Stimulated activated memory B cell treated with anti-CD40 and anti-IgM and Interleukin-4, amounts not matched to agents 10 μg/mL and 1 μg/mL and 100 μg/mL, for 72 hours (primary cell): ENCODE measurements at regions not wholly inside any gene's neighbourhood (a gene's known extent, or its start where the extent isn't known, plus 50 kb on each side); places are given as distances from the start of the nearest gene placed in this dataset.
"Not testable (repeated sequence)": the region's sequence is repeated elsewhere in the genome, so short reads cannot be mapped to it uniquely, and the experiment has no call there.

ENCODE experiments used
- ATAC-seq: fragments of 150-1000 bp; cut with Tn5 transposase; 2 replicates; pipeline ENCODE4 v1.10.0; 2021
- H3K27ac Mint-ChIP-seq: one replicate; pipeline ENCODE4 v1.8.0; 2022; ENCODE audit warnings: mild to moderate bottlenecking, mixed read lengths
- H3K27me3 Mint-ChIP-seq: one replicate; pipeline ENCODE4 v1.8.0; 2022; ENCODE audit warnings: mixed read lengths
- H3K36me3 Mint-ChIP-seq: one replicate; pipeline ENCODE4 v1.8.0; 2022; ENCODE audit warnings: mixed read lengths
- H3K4me1 Mint-ChIP-seq: one replicate; pipeline ENCODE4 v1.8.0; 2022; ENCODE audit warnings: mixed read lengths
- H3K4me3 Mint-ChIP-seq: one replicate; pipeline ENCODE4 v1.8.0; 2022; ENCODE audit warnings: mild to moderate bottlenecking, moderate library complexity, mixed read lengths
- H3K9me3 Mint-ChIP-seq: one replicate; pipeline ENCODE4 v1.8.0; 2022; ENCODE audit warnings: mixed read lengths

- not testable (repeated sequence) for H3K4me1 Mint-ChIP-seq, H3K4me3 Mint-ChIP-seq, H3K27ac Mint-ChIP-seq, H3K36me3 Mint-ChIP-seq, H3K27me3 Mint-ChIP-seq, H3K9me3 Mint-ChIP-seq, ATAC-seq
Measured at GRCh38 chr1:58169160-58169559, 377.4 kb downstream of the OMA1 start.

- peaks cover 14% of the 10 kb centered on the region for H3K4me1 Mint-ChIP-seq
- H3K9me3 Mint-ChIP-seq, H3K4me3 Mint-ChIP-seq, ATAC-seq, H3K27ac Mint-ChIP-seq, H3K27me3 Mint-ChIP-seq, H3K36me3 Mint-ChIP-seq: not testable (repeated sequence)
Measured at GRCh38 chr1:58167131-58167530, 379.4 kb downstream of the OMA1 start.

GRCh38 chr1:58166417-58166816 lies 380.1 kb downstream of the OMA1 start:
- no peaks in the 10 kb centered on the region for H3K27me3 Mint-ChIP-seq
- no peaks in the 10 kb centered on the region for H3K9me3 Mint-ChIP-seq
- peaks cover 14% of the 10 kb centered on the region for H3K4me1 Mint-ChIP-seq
- no peak overlapping the region for H3K4me3 Mint-ChIP-seq
- ATAC-seq: no peak
- H3K27ac Mint-ChIP-seq: no peak overlapping the region
- H3K36me3 Mint-ChIP-seq: no peaks in the 10 kb centered on the region

GRCh38 chr1:58165073-58165472 lies 381.5 kb downstream of the OMA1 start:
- H3K4me1 Mint-ChIP-seq: peaks cover 14% of the 10 kb centered on the region
- no peaks in the 10 kb centered on the region for H3K36me3 Mint-ChIP-seq

DNA sequence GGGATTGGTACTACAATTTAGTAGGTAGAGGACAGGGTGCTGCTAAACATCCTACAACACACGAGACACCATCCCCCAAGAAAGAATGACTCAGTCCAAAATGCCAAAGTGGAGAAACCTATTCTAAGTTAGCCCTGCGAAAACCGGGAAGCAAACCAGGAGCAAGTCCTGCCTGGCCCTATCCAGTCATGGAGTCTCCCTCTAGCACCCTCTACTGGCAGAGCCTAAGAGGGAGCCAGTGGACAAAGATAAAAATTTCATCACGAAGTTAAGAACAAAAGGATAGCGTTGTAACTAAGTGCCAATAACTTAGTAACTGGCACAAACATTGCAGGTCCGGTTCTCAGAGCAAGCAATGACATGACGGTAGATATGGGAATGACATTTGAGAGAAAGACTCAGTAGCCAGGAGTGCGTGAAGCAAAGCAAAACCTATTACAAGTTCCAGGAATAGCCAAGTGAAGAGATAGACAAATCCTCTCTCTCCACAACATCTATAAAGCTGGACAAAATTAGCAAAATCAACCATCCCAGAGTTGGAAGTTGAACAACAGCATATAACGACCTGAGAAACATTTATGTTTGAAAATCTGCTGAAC lies 383.5 kb downstream of the OMA1 start:
- no peaks in the 10 kb centered on the region for H3K27me3 Mint-ChIP-seq
- ATAC-seq: no peak
- H3K4me1 Mint-ChIP-seq: peaks cover 14% of the 10 kb centered on the region
- no peak overlapping the region for H3K27ac Mint-ChIP-seq
- no peaks in the 10 kb centered on the region for H3K9me3 Mint-ChIP-seq
- H3K36me3 Mint-ChIP-seq: no peaks in the 10 kb centered on the region
- H3K4me3 Mint-ChIP-seq: no peak overlapping the region

More at GRCh38 chr1:58165073-58165472, 381.5 kb downstream of the OMA1 start:
- no peaks in the 10 kb centered on the region for H3K9me3 Mint-ChIP-seq
- no peak overlapping the region for H3K27ac Mint-ChIP-seq
- H3K4me3 Mint-ChIP-seq: no peak overlapping the region
- ATAC-seq: peak; percentile 89
- H3K27me3 Mint-ChIP-seq: no peaks in the 10 kb centered on the region

DNA sequence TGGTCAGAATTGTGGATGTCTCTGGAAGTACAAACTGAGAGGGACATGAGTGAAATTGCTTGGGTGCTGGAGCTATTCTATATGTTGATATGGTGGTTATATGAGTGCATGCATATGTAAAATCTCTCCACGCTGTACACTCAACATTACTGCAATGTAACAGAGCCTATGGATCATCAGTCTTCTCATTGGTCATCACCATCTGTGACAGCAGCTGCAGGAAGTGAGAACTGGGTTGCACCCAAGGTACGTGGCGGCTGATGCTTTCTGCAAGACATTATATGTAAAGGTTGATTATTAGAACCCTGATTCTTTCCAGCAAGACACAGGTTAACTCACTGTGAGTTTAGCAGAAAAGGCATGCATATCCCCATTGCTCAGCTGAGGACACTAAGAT lies 387.1 kb downstream of the OMA1 start:
- H3K36me3 Mint-ChIP-seq: no peaks in the 10 kb centered on the region
- H3K9me3 Mint-ChIP-seq: no peaks in the 10 kb centered on the region
- no peak overlapping the region for H3K27ac Mint-ChIP-seq
- peaks cover 6% of the 10 kb centered on the region for H3K4me1 Mint-ChIP-seq
- no peaks in the 10 kb centered on the region for H3K27me3 Mint-ChIP-seq
- no peak overlapping the region for H3K4me3 Mint-ChIP-seq
- ATAC-seq: no peak

- Mint-ChIP-seq H3K36me3 (no peaks in the 10 kb centered on the region), H3K4me3 (no peak overlapping the region), H3K9me3 (no peaks in the 10 kb centered on the region), H3K4me1 (peaks cover 6% of the 10 kb centered on the region), H3K27ac (no peak overlapping the region), H3K27me3 (no peaks in the 10 kb centered on the region)
- ATAC-seq: no peak
Measured at GRCh38 chr1:58158506-58159433, 387.8 kb downstream of the OMA1 start.

DNA sequence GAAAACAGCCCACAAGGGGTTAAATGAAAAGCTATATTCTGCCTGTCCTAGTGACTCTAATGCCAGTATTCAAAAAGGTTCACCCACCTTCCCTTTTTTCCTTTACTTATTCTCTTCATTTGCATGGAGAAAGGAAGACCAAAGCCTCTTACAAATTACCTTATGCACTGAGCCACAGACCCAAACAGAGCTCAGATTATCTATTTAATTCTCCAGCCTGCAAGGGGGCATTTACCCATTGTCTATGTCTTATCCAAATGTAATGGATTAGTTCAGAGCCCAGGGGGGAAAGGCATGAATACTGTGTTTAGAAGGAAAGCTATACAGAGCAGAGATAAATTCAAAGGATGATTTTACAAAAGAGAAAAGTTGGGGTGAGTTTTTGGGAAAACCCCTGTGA lies 388.5 kb downstream of the OMA1 start:
- no peaks in the 10 kb centered on the region for H3K36me3 Mint-ChIP-seq
- no peak overlapping the region for H3K27ac Mint-ChIP-seq
- H3K4me1 Mint-ChIP-seq: peaks cover 3% of the 10 kb centered on the region

DNA sequence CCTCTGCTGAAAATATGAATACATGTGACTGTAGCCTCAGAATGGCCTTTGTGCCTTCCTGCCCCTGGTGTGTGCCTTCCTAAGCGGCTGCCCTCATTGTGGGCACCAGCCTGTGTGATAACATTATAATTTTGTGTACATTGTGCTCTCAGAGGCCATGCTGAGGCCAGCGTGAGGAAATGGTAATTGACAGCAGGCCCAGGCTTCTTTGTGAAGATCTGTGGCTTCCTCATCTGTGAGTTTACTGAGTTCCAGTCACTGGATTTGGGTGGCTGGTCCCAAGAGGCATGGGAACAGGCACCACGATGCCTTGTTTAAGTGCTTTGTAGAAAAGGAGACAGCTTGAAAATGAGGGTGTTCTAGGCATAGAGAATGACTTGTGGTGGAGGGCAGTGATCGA lies 389.3 kb downstream of the OMA1 start:
- ATAC-seq: no peak
- Mint-ChIP-seq H3K4me1 (no peaks in the 10 kb centered on the region), H3K4me3 (no peak overlapping the region), H3K27ac (no peak overlapping the region), H3K36me3 (no peaks in the 10 kb centered on the region), H3K27me3 (peaks cover under 1% of the 10 kb centered on the region), H3K9me3 (no peaks in the 10 kb centered on the region)

More for the DNA sequence above, 388.5 kb downstream of the OMA1 start:
- no peak overlapping the region for H3K4me3 Mint-ChIP-seq
- ATAC-seq: no peak
- H3K9me3 Mint-ChIP-seq: no peaks in the 10 kb centered on the region
- H3K27me3 Mint-ChIP-seq: no peaks in the 10 kb centered on the region

DNA sequence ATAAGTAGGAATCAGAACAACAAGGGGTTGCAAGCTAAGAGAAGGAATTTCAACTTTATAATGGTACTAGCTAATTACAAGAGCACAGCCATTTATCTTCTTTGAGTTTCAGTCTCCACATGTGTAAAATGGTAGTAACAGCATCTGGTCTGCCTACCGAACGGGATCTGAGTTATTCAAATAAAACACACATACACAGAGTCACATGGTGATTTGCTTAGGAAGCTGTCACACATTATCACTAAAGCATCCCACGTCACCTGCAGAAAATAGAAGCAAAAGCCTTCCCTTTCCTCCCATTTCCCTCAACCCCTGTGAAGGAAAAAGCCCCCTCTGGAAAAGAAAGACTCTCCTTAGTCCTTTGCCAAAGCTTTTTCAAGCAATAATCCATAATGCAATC lies 389.7 kb downstream of the OMA1 start:
- no peak for ATAC-seq
- H3K9me3 Mint-ChIP-seq: no peaks in the 10 kb centered on the region
- peaks cover 5% of the 10 kb centered on the region for H3K27me3 Mint-ChIP-seq
- no peak overlapping the region for H3K4me3 Mint-ChIP-seq
- H3K4me1 Mint-ChIP-seq: no peaks in the 10 kb centered on the region
- H3K36me3 Mint-ChIP-seq: no peaks in the 10 kb centered on the region
- no peak overlapping the region for H3K27ac Mint-ChIP-seq

GRCh38 chr1:58156124-58156468 lies 390.4 kb downstream of the OMA1 start:
- Mint-ChIP-seq H3K4me3 (no peak overlapping the region), H3K27ac (no peak overlapping the region), H3K27me3 (peaks cover 9% of the 10 kb centered on the region), H3K36me3 (no peaks in the 10 kb centered on the region), H3K9me3 (no peaks in the 10 kb centered on the region), H3K4me1 (no peaks in the 10 kb centered on the region)
- peak; percentile 74 for ATAC-seq

DNA sequence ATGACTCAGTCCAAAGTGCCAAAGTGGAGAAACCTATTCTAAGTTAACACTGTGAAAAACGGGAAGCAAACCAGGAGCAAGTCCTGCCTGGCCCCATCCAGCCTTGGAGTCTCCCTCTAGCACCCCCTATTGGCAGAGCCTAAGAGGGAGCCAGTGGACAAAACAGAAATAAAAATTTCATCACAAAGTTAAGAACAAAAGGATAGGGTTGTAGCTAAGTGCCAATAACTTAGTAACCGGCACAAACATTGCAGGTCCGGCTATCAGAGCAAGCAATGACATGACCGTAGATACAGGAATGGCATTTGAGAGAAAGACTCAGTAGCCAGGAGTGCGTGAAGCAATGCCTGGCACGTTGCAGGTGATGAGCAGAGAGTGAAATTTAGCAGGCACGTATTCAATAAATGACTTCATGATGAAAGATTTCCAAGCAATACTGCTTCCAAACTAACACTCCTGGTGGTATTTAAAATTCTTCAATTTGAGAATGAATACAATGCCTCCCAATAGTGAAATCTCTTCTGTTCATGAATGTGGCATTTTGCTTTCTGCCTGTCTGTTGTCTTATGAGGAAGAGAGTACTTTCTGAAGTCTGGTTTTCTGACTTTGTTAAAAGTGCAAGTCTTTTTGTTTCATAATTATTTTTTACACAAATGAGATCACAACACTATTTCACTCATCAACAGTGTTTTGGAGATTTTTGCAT lies 391.0 kb downstream of the OMA1 start:
- Mint-ChIP-seq H3K27ac (no peak overlapping the region), H3K36me3 (no peaks in the 10 kb centered on the region), H3K27me3 (peaks cover 9% of the 10 kb centered on the region), H3K4me1 (no peaks in the 10 kb centered on the region), H3K4me3 (no peak overlapping the region), H3K9me3 (no peaks in the 10 kb centered on the region)
- ATAC-seq: no peak

DNA sequence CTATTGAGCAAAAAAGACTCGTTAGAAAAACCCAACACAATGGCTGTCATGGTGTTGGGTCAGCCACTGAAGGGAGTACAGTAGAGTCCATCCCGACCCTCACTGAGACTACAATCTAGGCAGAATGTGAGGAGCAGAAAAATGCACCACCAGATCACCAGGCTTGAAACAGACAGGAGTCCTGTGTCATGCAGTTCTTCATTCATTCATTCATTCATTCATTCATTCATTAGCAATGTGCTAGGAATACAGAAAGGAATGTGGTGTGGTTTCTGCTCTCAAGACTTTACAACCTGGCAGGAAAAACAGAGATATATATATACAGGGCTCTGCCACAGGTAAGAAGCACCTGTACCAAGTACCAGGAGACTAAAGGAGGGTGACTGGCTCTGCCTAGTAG lies 392.3 kb downstream of the OMA1 start:
- Mint-ChIP-seq H3K4me3 (no peak overlapping the region), H3K27ac (no peak overlapping the region), H3K36me3 (no peaks in the 10 kb centered on the region), H3K9me3 (no peaks in the 10 kb centered on the region), H3K4me1 (no peaks in the 10 kb centered on the region), H3K27me3 (peaks cover 9% of the 10 kb centered on the region)
- ATAC-seq: no peak

GRCh38 chr1:58152697-58153096 lies 393.8 kb downstream of the OMA1 start:
- Mint-ChIP-seq H3K9me3 (no peaks in the 10 kb centered on the region), H3K4me3 (no peak overlapping the region), H3K27me3 (peaks cover 9% of the 10 kb centered on the region), H3K27ac (no peak overlapping the region), H3K36me3 (no peaks in the 10 kb centered on the region), H3K4me1 (no peaks in the 10 kb centered on the region)
- ATAC-seq: no peak

DNA sequence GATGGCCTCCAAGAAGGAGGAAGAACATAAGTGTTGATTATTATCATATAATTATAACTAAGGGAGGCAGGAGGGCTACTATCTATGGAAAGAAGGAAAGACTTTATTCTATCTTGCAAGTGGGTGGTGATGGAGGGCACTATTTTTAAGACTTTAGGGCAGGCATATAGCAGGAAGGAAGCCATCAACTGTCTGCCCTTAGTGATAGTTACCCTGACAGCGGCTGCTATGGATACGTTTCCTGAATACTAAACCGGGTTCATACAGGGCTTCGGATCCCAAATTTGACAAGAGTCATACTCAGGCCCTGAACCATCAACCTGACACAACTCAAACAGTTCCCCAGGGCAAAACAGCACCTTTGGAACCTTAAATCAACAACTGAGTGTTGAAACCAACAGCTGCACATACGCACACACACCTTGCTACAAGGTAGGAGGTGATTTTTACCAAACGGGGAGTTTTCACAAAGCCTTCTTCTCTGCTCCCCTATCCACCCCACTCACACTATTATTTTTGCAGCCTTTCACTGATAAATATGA lies 397.2 kb downstream of the OMA1 start:
- Mint-ChIP-seq H3K27me3 (peaks cover 9% of the 10 kb centered on the region), H3K27ac (no peak overlapping the region), H3K4me1 (no peaks in the 10 kb centered on the region), H3K4me3 (no peak overlapping the region), H3K9me3 (peaks cover 3% of the 10 kb centered on the region), H3K36me3 (no peaks in the 10 kb centered on the region)
- ATAC-seq: no peak
